ENCODE measurements at regions not wholly inside any gene's neighbourhood (a gene's known extent, or its start where the extent isn't known, plus 50 kb on each side); places are given as distances from the start of the nearest gene placed in this dataset.

DNA sequence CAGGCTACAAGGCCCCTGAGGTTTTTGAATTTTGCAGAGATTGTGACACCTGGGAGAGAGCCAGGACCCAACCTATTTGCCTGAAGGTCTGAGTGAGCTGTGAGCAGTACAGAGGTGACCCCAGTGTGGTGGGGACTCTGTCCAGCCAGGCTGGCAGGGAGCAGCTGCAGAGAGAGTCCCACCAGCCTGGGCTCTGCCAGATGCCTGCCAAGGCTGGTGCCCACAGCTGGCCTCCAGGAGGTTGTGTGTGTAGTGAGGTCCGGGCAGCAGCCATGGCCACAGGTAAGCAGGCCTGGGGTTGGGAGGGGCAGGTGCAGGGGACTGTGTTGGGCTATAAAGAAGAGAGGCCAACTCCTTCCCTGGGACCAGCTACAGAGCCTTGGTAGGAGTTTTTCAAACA is 144.8 kb downstream of the CRYBB2 start:
- DNase-seq (ENCODE audit: extremely low read depth, low read depth): no peak
- no peak overlapping the region for H3K4me3 ChIP-seq (replicated peaks; ENCODE audit: low read depth, low read length)
- TF ChIP-seq, protein P1, sequence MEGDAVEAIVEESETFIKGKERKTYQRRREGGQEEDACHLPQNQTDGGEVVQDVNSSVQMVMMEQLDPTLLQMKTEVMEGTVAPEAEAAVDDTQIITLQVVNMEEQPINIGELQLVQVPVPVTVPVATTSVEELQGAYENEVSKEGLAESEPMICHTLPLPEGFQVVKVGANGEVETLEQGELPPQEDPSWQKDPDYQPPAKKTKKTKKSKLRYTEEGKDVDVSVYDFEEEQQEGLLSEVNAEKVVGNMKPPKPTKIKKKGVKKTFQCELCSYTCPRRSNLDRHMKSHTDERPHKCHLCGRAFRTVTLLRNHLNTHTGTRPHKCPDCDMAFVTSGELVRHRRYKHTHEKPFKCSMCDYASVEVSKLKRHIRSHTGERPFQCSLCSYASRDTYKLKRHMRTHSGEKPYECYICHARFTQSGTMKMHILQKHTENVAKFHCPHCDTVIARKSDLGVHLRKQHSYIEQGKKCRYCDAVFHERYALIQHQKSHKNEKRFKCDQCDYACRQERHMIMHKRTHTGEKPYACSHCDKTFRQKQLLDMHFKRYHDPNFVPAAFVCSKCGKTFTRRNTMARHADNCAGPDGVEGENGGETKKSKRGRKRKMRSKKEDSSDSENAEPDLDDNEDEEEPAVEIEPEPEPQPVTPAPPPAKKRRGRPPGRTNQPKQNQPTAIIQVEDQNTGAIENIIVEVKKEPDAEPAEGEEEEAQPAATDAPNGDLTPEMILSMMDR (IDR thresholded peaks at IDR 0.05; ENCODE audit: low read depth, low read length, missing control alignments): no peak

DNA sequence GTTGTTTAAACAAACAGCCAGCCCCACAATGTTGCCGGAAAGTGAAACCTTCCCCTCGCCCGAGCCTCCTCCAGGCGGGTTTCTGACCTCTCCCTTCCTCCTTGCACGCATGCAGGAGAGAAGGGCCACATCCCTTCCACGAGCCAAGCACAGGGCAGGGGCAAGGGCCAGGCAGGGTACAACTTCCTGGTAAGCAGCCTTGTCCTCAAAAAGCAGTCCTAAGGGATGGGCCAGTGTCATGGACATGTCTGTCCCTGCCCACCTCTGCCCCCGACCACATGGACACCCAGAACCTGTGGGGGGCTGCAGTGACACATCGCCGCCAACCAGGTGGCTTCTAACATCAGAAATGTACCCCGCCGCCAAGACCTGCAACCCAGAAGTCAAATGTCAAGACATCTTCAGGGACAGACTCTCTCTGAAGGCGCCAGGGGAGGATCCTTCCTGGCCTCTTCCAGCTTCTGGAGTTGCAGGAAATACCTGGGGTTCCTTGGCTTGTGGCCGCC is 145.3 kb downstream of the CRYBB2 start:
- no peak for DNase-seq (ENCODE audit: extremely low read depth, low read depth)
- TF ChIP-seq, protein P1 (IDR thresholded peaks at IDR 0.05; ENCODE audit: low read depth, low read length, missing control alignments): no peak
- H3K4me3 ChIP-seq (replicated peaks; ENCODE audit: low read depth, low read length): no peak overlapping the region

DNA sequence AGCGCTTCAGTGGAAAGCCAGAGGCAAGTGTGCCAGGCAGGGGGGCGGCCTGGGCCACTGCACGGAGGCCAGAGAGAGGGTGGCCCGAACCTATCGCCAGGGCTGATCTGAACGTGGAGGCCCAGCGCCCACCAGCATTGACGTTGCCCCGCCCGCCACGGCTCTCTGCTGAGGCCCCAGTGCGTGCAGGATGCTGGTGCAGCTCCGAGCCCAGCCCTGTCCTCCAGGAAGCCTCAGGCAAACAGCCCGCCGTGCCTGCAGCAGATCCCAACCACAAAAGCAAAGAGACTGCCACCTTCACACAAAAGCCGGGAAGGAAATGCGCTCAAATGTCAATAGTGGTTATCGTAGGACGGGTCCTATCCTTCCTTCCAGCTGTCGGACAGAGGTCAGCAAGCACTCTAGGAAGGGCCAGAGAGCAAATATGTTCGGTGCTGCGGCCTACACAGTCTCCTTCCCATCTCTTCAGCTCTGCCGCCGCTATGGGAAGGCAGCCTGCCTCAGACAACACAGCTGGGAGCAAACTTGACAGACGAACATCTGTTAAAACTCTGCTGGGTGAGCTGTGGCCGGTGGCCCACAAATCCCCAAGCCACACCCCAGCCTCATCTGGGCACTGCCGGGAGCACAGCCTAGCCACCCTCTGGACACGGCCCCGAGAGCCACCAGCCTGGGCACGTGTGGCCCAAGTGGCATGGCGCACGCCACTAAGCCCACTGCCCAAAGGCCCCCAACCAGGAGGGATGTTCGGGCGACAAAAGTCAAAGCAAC is 146.2 kb downstream of the CRYBB2 start:
- no peak for DNase-seq (ENCODE audit: extremely low read depth, low read depth)
- TF ChIP-seq, protein P1 (IDR thresholded peaks at IDR 0.05; ENCODE audit: low read depth, low read length, missing control alignments): no peak
- H3K4me3 ChIP-seq (replicated peaks; ENCODE audit: low read depth, low read length): no peak overlapping the region

DNA sequence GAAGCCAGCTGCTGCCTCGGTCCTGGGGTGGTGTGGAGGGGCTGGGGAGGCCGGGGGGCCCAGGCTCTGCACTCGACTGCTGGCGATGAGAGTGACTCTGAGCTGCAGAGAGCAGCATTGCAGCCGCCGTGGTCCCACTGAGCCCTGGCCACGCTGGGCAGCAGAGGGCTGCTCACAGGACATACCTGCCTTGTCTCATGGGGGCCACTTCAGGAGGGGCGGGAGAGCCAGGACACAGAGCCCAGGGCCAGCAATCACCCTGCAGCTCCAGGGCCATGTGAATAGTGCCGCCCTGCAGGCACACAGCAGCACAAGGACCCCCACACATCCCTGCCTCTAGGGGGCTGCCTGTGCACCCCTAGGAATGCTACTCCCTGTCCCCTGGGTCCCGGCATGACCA is 147.0 kb downstream of the CRYBB2 start:
- no peak overlapping the region for H3K4me3 ChIP-seq (replicated peaks; ENCODE audit: low read depth, low read length)
- no peak for DNase-seq (ENCODE audit: extremely low read depth, low read depth)
- TF ChIP-seq, protein P1 (IDR thresholded peaks at IDR 0.05; ENCODE audit: low read depth, low read length, missing control alignments): no peak

DNA sequence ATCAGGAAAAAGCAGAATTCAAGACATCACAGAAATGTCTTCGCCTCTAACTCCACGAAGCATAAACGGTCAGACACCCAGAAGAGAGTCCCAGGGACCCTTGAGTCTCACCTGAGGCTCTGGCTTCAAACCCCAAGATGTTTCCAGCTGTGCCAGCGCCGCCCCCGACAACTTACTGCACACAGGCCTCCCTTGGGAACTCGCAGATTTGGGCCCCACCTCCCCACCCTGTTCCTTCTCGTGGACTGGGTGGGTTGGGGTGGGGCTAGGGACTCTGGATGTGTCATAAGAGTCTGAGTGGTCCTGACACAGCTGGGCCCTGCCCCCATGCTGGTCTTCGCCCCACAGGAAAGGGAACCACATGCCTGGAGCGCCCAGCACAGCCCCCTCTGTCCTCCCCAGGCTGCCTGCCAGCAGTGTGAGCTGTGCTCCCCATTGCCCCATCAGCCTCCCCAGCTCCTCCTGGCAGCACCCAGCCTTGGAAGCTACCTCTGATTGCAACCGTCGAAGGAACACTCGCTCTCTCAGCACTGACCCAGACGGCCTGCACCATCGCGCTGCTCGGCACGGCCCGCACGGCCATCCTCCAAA is 147.5 kb downstream of the CRYBB2 start:
- H3K4me3 ChIP-seq (replicated peaks; ENCODE audit: low read depth, low read length): no peak overlapping the region
- TF ChIP-seq, protein P1 (IDR thresholded peaks at IDR 0.05; ENCODE audit: low read depth, low read length, missing control alignments): no peak
- no peak for DNase-seq (ENCODE audit: extremely low read depth, low read depth)

DNA sequence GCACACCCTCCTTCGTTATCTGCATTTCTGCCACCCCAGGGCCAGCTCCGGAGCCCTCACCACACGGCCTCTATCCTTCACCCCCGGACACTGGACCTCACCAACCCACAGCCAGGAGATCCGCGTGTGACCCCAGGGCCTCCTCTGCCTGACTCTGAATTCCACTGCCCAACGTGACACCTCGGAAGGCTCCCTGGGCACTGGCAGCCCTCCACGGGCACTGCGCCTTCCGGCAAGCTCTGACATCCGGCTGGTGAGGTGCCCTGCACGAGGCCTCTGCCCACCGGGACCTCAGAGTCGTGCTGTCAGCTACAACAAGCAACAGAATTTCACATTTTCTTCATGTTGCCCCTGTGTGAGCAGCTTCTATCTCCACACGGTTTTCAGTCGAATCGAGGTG is 148.3 kb downstream of the CRYBB2 start:
- no peak for DNase-seq (ENCODE audit: extremely low read depth, low read depth)
- H3K4me3 ChIP-seq (replicated peaks; ENCODE audit: low read depth, low read length): no peak overlapping the region
- TF ChIP-seq, protein P1 (IDR thresholded peaks at IDR 0.05; ENCODE audit: low read depth, low read length, missing control alignments): no peak

Measured in HFF-Myc (cell line).